Common myeloid progenitor, CD34-positive (primary cell): ENCODE measurements at regions not wholly inside any gene's neighbourhood (a gene's known extent, or its start where the extent isn't known, plus 50 kb on each side); places are given as distances from the start of the nearest gene placed in this dataset.

Source experiments
- CTCF ChIA-PET: fragments of 350-600 bp; sonication (Branson Sonifier 250); formaldehyde crosslinking; loops from one replicate; lab custom pipeline; 2021; ENCODE audit warnings: antibody characterized with exemption; lab: Charles Lee
- POLR2A ChIA-PET: fragments of 350-600 bp; sonication (Branson Sonifier 250); formaldehyde crosslinking; loops from one replicate; lab custom pipeline; 2021; ENCODE audit warnings: antibody characterized with exemption; lab: Charles Lee
- DNase-seq, 3 donors: peaks; one replicate each; pipeline versions ENCODE4 v3.0.0 to v3.0.0-alpha.2; 2013
- H3K27ac ChIP-seq, 2 experiments: 1 replicate in 1 of 2; 2 replicates in 1 of 2; pipeline ENCODE4 v1.7.0; 2013; ENCODE audit warnings: inconsistent platforms in 2 of 2, low read length in 2 of 2, mild to moderate bottlenecking in 2 of 2, low read depth in 1 of 2, moderate library complexity in 1 of 2; ENCODE audit not compliant: severe bottlenecking in 2 of 2, insufficient read depth in 1 of 2, poor library complexity in 1 of 2
- H3K27me3 ChIP-seq, 5 experiments: replicated peaks in 2 of 5; 1 replicate in 3 of 5; 2 replicates in 2 of 5; pipeline versions ENCODE4 v1.6.1 to v1.7.0; 2013; ENCODE audit warnings: low read length in 4 of 5, mild to moderate bottlenecking in 2 of 5, moderate library complexity in 2 of 5, inconsistent platforms in 1 of 5; ENCODE audit not compliant: insufficient read depth in 5 of 5, control insufficient read depth in 4 of 5
- H3K36me3 ChIP-seq, 4 experiments: 1 replicate in 2 of 4; 2 replicates in 2 of 4; pipeline versions ENCODE4 v1.6.1 to v1.7.0; 2013; ENCODE audit warnings: low read length in 3 of 4, control low read depth in 1 of 4, mild to moderate bottlenecking in 1 of 4; ENCODE audit not compliant: control insufficient read depth in 4 of 4, insufficient read depth in 4 of 4
- H3K4me1 ChIP-seq, 4 experiments: 1 replicate in 3 of 4; 2 replicates in 1 of 4; pipeline versions ENCODE4 v1.6.1 to v1.7.1; 2013; ENCODE audit warnings: low read length in 3 of 4, mild to moderate bottlenecking in 3 of 4, control low read depth in 1 of 4, inconsistent platforms in 1 of 4, moderate library complexity in 1 of 4; ENCODE audit not compliant: control insufficient read depth in 4 of 4, insufficient read depth in 4 of 4; ENCODE audit errors: control extremely low read depth in 1 of 4
- H3K4me3 ChIP-seq, 7 experiments: 1 replicate in 4 of 7; 2 replicates in 3 of 7; pipeline versions ENCODE4 v1.5.1 to v1.7.0; 2013; ENCODE audit warnings: mild to moderate bottlenecking in 7 of 7, low read length in 6 of 7, moderate library complexity in 6 of 7, inconsistent platforms in 2 of 7, low read depth in 2 of 7, control low read depth in 1 of 7; ENCODE audit not compliant: insufficient read depth in 4 of 7, control insufficient read depth in 1 of 7; ENCODE audit errors: extremely low read depth in 1 of 7
- H3K9me3 ChIP-seq, 5 experiments: 1 replicate in 4 of 5; 2 replicates in 1 of 5; pipeline versions ENCODE4 v1.6.1 to v1.7.1; 2013; ENCODE audit warnings: low read length in 4 of 5, mild to moderate bottlenecking in 2 of 5, inconsistent platforms in 1 of 5, low read depth in 1 of 5, moderate library complexity in 1 of 5; ENCODE audit not compliant: control insufficient read depth in 4 of 5, insufficient read depth in 2 of 5; ENCODE audit errors: control extremely low read depth in 1 of 5
- WGBS: methylation state at CpG from one replicate; pipeline ENCODE4 v1.1.5; 2013; ENCODE audit not compliant: insufficient coverage; 5-methylcytosine and 5-hydroxymethylcytosine counted together

DNA sequence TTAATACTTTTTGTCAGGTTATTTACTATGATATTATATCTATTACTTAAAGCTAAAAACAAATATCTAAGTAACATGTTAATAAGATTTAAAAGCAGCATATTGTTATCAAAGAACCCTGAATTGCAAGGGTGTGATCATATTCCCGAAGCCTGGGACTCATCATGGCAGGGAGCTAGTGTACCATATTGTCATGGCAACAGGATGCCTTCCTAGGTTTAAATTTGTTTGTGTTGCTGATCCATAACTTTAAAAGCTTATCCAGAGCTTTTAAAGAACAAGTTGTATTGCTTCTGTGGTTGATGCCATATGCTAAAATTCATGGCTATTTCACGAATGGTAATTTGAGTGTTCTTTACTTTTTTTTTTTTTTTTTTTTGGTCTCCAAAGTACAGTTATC, 500.5 kb downstream of the NAV3 start:
- Histone ChIP-seq H3K9me3 (no peaks in the 10 kb centered on the region), H3K36me3 (no peaks in the 10 kb centered on the region), H3K4me3 (no peak overlapping the region), H3K27me3 (no peaks in the 10 kb centered on the region), H3K4me1 (no peaks in the 10 kb centered on the region), H3K27ac (no peak overlapping the region)
- WGBS, result no CpG with 5 or more reads among the region's 2 CpGs
- ChIA-PET POLR2A (interaction anchor here (0.6 kb wide), 1 partner anchor 54 kb away, joined by 4 read pairs; no protein-coding TSS in a partner anchor), CTCF (no interaction called here)
- DNase-seq, result no peak

DNA sequence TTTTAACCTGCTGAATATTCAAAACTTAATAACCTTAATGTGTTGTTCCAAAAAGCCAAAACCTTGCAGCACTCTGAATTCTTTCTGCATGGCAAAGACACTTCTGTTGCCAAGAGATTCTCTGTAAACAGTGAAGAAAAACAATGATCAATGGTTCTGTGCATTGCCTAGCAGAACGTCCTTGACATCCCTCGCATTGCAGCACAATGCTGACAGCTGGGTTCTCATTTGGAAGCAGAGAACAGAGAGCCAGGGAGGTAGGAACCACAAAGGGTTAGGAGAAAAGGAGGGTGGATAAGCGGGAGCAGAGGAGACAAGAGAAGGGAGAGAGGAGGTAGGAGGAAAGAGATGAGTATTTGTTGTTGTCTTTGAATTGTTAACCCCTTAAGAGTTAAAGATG, 501.1 kb downstream of the NAV3 start:
- no peak for DNase-seq
- Histone ChIP-seq H3K27me3 (no peaks in the 10 kb centered on the region), H3K27ac (no peak overlapping the region), H3K36me3 (no peaks in the 10 kb centered on the region), H3K4me3 (no peak overlapping the region), H3K4me1 (no peaks in the 10 kb centered on the region), H3K9me3 (no peaks in the 10 kb centered on the region)
- 86% methylated on average over 3 of the region's 3 CpGs for WGBS
- ChIA-PET CTCF (no interaction called here), POLR2A (interaction anchor here (0.6 kb wide), 1 partner anchor 54 kb away, joined by 4 read pairs; no protein-coding TSS in a partner anchor)

DNA sequence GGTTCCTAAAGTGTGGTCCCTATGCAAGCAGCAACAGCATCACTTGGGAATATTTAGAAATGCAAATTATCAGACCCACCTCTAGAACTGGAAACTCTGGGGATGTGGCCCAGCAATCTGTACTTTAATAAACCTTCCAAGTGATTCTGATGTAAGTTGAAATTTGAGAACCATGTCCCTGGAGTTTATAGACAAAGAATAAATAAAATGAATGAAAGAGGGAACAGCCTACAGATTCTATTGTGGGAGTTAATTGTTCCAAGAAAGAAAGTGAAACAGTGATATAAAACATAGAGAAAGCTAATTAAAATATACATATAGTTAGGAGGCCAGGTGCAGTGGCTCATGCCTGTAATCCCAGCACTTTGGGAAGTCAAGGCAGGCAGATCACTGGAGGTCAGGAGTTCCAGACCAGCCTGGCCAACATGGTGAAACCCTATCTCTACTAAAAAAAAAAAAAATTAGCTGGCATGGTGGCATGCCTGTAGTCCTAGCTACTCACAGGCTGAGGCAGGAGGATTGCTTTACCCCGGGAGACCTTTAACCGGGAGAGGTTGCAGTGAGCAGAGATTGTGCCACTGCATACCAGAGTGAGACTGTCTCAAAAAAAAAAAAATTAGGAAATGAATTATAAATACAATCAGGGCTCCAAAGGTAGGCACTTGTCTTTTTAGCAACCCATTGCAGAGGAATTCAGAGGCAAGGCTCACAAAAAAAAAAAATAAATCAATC, 507.5 kb downstream of the NAV3 start:
- no peaks in the 10 kb centered on the region for H3K9me3 ChIP-seq
- CTCF ChIA-PET, result no interaction called here
- H3K27me3 ChIP-seq, result no peaks in the 10 kb centered on the region
- H3K36me3 ChIP-seq, result no peaks in the 10 kb centered on the region
- 100% methylated on average over 1 of the region's 2 CpGs for whole genome bisulfite sequencing
- no peak overlapping the region for H3K4me3 ChIP-seq
- POLR2A ChIA-PET, result no interaction called here
- no peaks in the 10 kb centered on the region for H3K4me1 ChIP-seq
- H3K27ac ChIP-seq, result no peak overlapping the region
- no peak for DNase-seq

DNA sequence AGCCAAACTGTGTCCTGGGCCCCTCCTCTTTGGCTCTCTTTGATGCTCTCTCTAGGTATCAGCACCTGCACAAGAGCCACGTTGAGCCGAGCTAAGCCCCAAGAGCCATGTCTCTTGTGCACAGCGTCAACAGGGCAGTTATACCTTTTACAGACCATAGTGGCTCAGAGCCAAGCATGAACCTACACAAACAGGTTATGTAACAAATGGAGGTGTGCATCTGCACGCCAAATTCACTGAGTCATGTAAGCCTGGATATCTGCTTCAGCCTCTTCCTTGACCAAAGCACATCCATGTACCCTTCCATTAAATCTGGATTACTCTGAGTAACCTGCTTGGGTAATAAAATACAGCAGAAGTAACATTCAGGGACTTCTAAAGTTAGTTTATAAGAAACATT, 509.7 kb downstream of the NAV3 start:
- no peaks in the 10 kb centered on the region for H3K9me3 ChIP-seq
- no peak overlapping the region for H3K27ac ChIP-seq
- POLR2A ChIA-PET, result no interaction called here
- DNase-seq, result no peak
- CTCF ChIA-PET, result no interaction called here
- no peaks in the 10 kb centered on the region for H3K36me3 ChIP-seq
- 100% methylated on average over 3 of the region's 4 CpGs for WGBS
- no peaks in the 10 kb centered on the region for H3K4me1 ChIP-seq
- no peak overlapping the region for H3K4me3 ChIP-seq
- no peaks in the 10 kb centered on the region for H3K27me3 ChIP-seq

GRCh38 chr12:78343657-78344056, 513.0 kb downstream of the NAV3 start:
- Histone ChIP-seq H3K9me3 (no peaks in the 10 kb centered on the region), H3K36me3 (no peaks in the 10 kb centered on the region), H3K4me1 (no peaks in the 10 kb centered on the region), H3K27me3 (no peaks in the 10 kb centered on the region), H3K4me3 (no peak overlapping the region), H3K27ac (no peak overlapping the region)
- no peak for DNase-seq
- ChIA-PET POLR2A (no interaction called here), CTCF (no interaction called here)
- no CpG with 5 or more reads among the region's 1 CpG for WGBS

- DNase-seq, result no peak
- no peaks in the 10 kb centered on the region for H3K9me3 ChIP-seq
- H3K4me3 ChIP-seq, result no peak overlapping the region
- H3K27ac ChIP-seq, result no peak overlapping the region
- WGBS, result 100% methylated on average over 1 of the region's 1 CpG
- ChIA-PET POLR2A (no interaction called here), CTCF (no interaction called here)
- no peaks in the 10 kb centered on the region for H3K36me3 ChIP-seq
- no peaks in the 10 kb centered on the region for H3K4me1 ChIP-seq
- peaks cover 0 to 1% (median 0%) of the 10 kb centered on the region in 5 experiments for H3K27me3 ChIP-seq
Measured at GRCh38 chr12:78359520-78359919, 505.1 kb upstream of the SYT1 start.

GRCh38 chr12:78361683-78362082, 502.9 kb upstream of the SYT1 start:
- no peaks in the 10 kb centered on the region for H3K36me3 ChIP-seq
- H3K27ac ChIP-seq, result no peak overlapping the region
- no peaks in the 10 kb centered on the region for H3K9me3 ChIP-seq
- POLR2A ChIA-PET, result no interaction called here
- peaks cover 0 to 1% (median 0%) of the 10 kb centered on the region in 5 experiments for H3K27me3 ChIP-seq
- CTCF ChIA-PET, result no interaction called here
- H3K4me1 ChIP-seq, result no peaks in the 10 kb centered on the region
- DNase-seq, result no peak
- no peak overlapping the region for H3K4me3 ChIP-seq
- WGBS, result no CpG with 5 or more reads among the region's 4 CpGs
